ENCODE measurements at regions not wholly inside any gene's neighbourhood (a gene's known extent, or its start where the extent isn't known, plus 50 kb on each side); places are given as distances from the start of the nearest gene placed in this dataset.
"Not testable (repeated sequence)": the region's sequence is repeated elsewhere in the genome, so short reads cannot be mapped to it uniquely, and the experiment has no call there.

GRCh38 chr20:20791664-20792568 lies 79.5 kb upstream of the RALGAPA2 start:
- TF ChIP-seq CTCF (IDR thresholded peaks at IDR 0.05; ENCODE audit: low read depth, low read length), result no peak
- Histone ChIP-seq H3K9me3 (ENCODE audit: low read depth) (no peaks in the 10 kb centered on the region), H3K4me1 (ENCODE audit: low read depth) (no peaks in the 10 kb centered on the region), H3K27me3 (no peaks in the 10 kb centered on the region), H3K4me3 (no peak overlapping the region), H3K36me3 (no peaks in the 10 kb centered on the region), H3K27ac (no peak overlapping the region)
- DNase-seq (ENCODE audit: low read depth in 1 of 2, low spot score in 1 of 2), result no peak

- no peaks in the 10 kb centered on the region for H3K36me3 ChIP-seq
- H3K27me3 ChIP-seq, result no peaks in the 10 kb centered on the region
- no peaks in the 10 kb centered on the region for H3K9me3 ChIP-seq (ENCODE audit: low read depth)
- no peak for DNase-seq (ENCODE audit: low read depth in 1 of 2, low spot score in 1 of 2)
- H3K4me3 ChIP-seq, result no peak overlapping the region
- TF ChIP-seq CTCF (IDR thresholded peaks at IDR 0.05; ENCODE audit: low read depth, low read length), result no peak
- no peak overlapping the region for H3K27ac ChIP-seq
- no peaks in the 10 kb centered on the region for H3K4me1 ChIP-seq (ENCODE audit: low read depth)
Measured at GRCh38 chr20:20788308-20788707, 75.9 kb upstream of the RALGAPA2 start.

- Histone ChIP-seq H3K9me3 (ENCODE audit: low read depth) (no peaks in the 10 kb centered on the region), H3K4me1 (ENCODE audit: low read depth) (no peaks in the 10 kb centered on the region), H3K27ac (no peak overlapping the region), H3K36me3 (no peaks in the 10 kb centered on the region), H3K27me3 (no peaks in the 10 kb centered on the region), H3K4me3 (no peak overlapping the region)
- DNase-seq (ENCODE audit: low read depth in 1 of 2, low spot score in 1 of 2), result no peak
- TF ChIP-seq CTCF (IDR thresholded peaks at IDR 0.05; ENCODE audit: low read depth, low read length), result no peak
Measured at GRCh38 chr20:20786428-20786827, 74.0 kb upstream of the RALGAPA2 start.

- no peaks in the 10 kb centered on the region for H3K27me3 ChIP-seq
- no peaks in the 10 kb centered on the region for H3K4me1 ChIP-seq (ENCODE audit: low read depth)
- H3K9me3 ChIP-seq (ENCODE audit: low read depth), result no peaks in the 10 kb centered on the region
- TF ChIP-seq CTCF (IDR thresholded peaks at IDR 0.05; ENCODE audit: low read depth, low read length), result no peak
- no peak overlapping the region for H3K4me3 ChIP-seq
- no peak for DNase-seq (ENCODE audit: low read depth in 1 of 2, low spot score in 1 of 2)
- H3K27ac ChIP-seq, result no peak overlapping the region
- no peaks in the 10 kb centered on the region for H3K36me3 ChIP-seq
Measured at GRCh38 chr20:20785226-20785625, 72.8 kb upstream of the RALGAPA2 start.

- not testable (repeated sequence) for H3K9me3 ChIP-seq (ENCODE audit: low read depth); H3K4me1 ChIP-seq (ENCODE audit: low read depth); H3K27ac ChIP-seq; H3K4me3 ChIP-seq; H3K27me3 ChIP-seq; DNase-seq (ENCODE audit: low read depth in 1 of 2, low spot score in 1 of 2); H3K36me3 ChIP-seq
Measured at GRCh38 chr20:20784450-20784849, 72.0 kb upstream of the RALGAPA2 start.

- Histone ChIP-seq H3K36me3 (no peaks in the 10 kb centered on the region), H3K27ac (no peak overlapping the region), H3K4me1 (ENCODE audit: low read depth) (no peaks in the 10 kb centered on the region), H3K27me3 (no peaks in the 10 kb centered on the region), H3K4me3 (no peak overlapping the region), H3K9me3 (ENCODE audit: low read depth) (no peaks in the 10 kb centered on the region)
- TF ChIP-seq CTCF (IDR thresholded peaks at IDR 0.05; ENCODE audit: low read depth, low read length), result no peak
- no peak for DNase-seq (ENCODE audit: low read depth in 1 of 2, low spot score in 1 of 2)
Measured at GRCh38 chr20:20783450-20783849, 71.0 kb upstream of the RALGAPA2 start.
